ENCODE measurements at regions not wholly inside any gene's neighbourhood (a gene's known extent, or its start where the extent isn't known, plus 50 kb on each side); places are given as distances from the start of the nearest gene placed in this dataset.

DNA sequence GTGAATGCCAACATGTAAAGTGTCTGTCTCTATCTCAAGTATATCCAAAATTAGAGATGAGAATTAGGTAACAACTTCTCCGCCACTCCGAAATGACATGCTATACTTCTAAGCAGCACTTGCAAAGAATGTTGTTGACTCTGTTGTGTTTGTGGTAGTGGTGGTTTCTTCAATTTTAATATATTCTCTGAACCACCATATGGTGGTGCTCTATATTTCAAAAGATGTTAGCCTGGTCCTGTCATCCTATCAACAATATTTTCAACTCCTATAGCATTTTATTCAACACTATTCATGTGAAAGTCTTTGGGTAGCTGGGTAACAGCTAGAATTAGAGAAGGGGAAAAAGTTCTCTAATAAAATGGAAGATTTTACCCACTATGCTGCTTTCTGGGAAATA is 1622.8 kb upstream of the IGFBP7 start:
- peaks cover 8% of the 10 kb centered on the region for H3K4me1 Mint-ChIP-seq (ENCODE audit: low read depth, unreplicated experiment)
- no peak overlapping the region for H3K27ac Mint-ChIP-seq (ENCODE audit: unreplicated experiment)
- TF ChIP-seq, protein P1, sequence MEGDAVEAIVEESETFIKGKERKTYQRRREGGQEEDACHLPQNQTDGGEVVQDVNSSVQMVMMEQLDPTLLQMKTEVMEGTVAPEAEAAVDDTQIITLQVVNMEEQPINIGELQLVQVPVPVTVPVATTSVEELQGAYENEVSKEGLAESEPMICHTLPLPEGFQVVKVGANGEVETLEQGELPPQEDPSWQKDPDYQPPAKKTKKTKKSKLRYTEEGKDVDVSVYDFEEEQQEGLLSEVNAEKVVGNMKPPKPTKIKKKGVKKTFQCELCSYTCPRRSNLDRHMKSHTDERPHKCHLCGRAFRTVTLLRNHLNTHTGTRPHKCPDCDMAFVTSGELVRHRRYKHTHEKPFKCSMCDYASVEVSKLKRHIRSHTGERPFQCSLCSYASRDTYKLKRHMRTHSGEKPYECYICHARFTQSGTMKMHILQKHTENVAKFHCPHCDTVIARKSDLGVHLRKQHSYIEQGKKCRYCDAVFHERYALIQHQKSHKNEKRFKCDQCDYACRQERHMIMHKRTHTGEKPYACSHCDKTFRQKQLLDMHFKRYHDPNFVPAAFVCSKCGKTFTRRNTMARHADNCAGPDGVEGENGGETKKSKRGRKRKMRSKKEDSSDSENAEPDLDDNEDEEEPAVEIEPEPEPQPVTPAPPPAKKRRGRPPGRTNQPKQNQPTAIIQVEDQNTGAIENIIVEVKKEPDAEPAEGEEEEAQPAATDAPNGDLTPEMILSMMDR (IDR thresholded peaks at IDR 0.05; ENCODE audit: partially characterized antibody, unreplicated experiment), result no peak
- no peaks in the 10 kb centered on the region for H3K36me3 Mint-ChIP-seq (ENCODE audit: unreplicated experiment)
- DNase-seq, result no peak
- H3K9me3 Mint-ChIP-seq (ENCODE audit: unreplicated experiment), result no peaks in the 10 kb centered on the region
- H3K4me3 Mint-ChIP-seq (ENCODE audit: unreplicated experiment), result no peak overlapping the region
- no peaks in the 10 kb centered on the region for H3K27me3 Mint-ChIP-seq (ENCODE audit: unreplicated experiment)

DNA sequence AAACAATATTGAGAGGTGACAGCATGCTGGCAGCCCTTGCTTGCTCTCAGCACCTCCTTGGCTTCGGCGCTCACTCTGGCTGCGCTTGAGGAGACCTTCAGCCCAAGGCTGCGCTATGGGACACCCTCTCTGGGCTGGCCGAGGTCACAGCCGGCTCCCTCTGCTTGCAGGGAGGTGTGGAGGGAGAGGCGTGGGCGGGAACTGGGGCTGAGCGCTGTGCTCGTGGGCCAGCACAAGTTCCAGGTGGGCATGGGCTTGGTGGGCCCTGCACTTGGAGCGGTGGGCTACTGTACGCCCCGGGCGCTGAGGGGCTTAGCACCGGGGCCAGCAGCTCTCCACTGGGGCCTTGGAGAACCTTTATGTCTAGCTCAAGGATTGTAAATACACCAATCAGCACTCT is 1613.8 kb upstream of the IGFBP7 start:
- TF ChIP-seq, protein P1 (IDR thresholded peaks at IDR 0.05; ENCODE audit: partially characterized antibody, unreplicated experiment), result no peak
- peaks cover 5% of the 10 kb centered on the region for H3K4me1 Mint-ChIP-seq (ENCODE audit: low read depth, unreplicated experiment)

DNA sequence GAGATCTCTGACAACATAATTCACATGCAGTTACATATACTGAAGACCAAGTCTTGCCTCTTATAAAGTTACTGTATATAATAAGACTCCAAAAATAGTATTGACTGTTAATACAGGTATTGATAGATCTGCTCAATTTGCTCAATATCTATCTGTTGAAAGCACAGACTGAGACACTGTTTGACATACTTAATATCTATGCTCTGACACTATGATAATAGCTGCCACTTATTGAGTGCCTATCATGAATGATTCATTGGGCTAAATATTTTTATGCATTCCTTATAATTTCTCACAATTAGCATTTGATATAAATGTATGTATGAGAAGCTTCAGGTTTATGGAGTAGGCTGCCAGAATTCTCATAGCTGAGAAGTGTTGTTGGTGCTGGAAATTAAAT is 1600.9 kb upstream of the IGFBP7 start:
- Mint-ChIP-seq H3K9me3 (ENCODE audit: unreplicated experiment) (no peaks in the 10 kb centered on the region), H3K4me3 (ENCODE audit: unreplicated experiment) (no peak overlapping the region), H3K27me3 (ENCODE audit: unreplicated experiment) (no peaks in the 10 kb centered on the region), H3K27ac (ENCODE audit: unreplicated experiment) (no peak overlapping the region), H3K4me1 (ENCODE audit: low read depth, unreplicated experiment) (no peaks in the 10 kb centered on the region), H3K36me3 (ENCODE audit: unreplicated experiment) (peaks cover 2% of the 10 kb centered on the region)
- TF ChIP-seq, protein P1 (IDR thresholded peaks at IDR 0.05; ENCODE audit: partially characterized antibody, unreplicated experiment), result no peak
- no peak for DNase-seq

More for the DNA sequence above, 1613.8 kb upstream of the IGFBP7 start:
- H3K27ac Mint-ChIP-seq (ENCODE audit: unreplicated experiment), result no peak overlapping the region
- H3K36me3 Mint-ChIP-seq (ENCODE audit: unreplicated experiment), result peaks cover 5% of the 10 kb centered on the region
- H3K27me3 Mint-ChIP-seq (ENCODE audit: unreplicated experiment), result no peaks in the 10 kb centered on the region
- no peak for DNase-seq
- no peak overlapping the region for H3K4me3 Mint-ChIP-seq (ENCODE audit: unreplicated experiment)
- H3K9me3 Mint-ChIP-seq (ENCODE audit: unreplicated experiment), result no peaks in the 10 kb centered on the region

DNA sequence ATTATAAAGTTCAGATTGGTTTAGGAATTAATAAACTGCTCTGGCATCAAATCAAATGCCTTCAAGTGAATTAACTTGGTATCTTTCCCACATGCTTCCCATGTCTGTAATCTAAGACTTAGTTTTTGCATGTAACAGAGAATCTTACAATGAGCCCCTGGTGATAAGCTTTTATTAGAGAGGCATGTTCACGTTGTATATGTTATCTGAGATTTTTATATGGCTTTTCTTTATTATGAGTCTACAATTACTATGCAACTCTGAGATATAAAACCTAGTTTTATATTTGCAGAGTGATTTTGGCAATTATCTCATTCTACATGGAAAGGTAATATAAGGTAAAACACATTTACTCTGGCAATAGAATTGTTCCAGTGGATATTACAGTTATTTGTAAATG is 1578.4 kb upstream of the IGFBP7 start:
- H3K9me3 Mint-ChIP-seq (ENCODE audit: unreplicated experiment), result no peaks in the 10 kb centered on the region
- peaks cover 4% of the 10 kb centered on the region for H3K4me1 Mint-ChIP-seq (ENCODE audit: low read depth, unreplicated experiment)
- H3K27me3 Mint-ChIP-seq (ENCODE audit: unreplicated experiment), result no peaks in the 10 kb centered on the region
- no peaks in the 10 kb centered on the region for H3K36me3 Mint-ChIP-seq (ENCODE audit: unreplicated experiment)
- TF ChIP-seq, protein P1 (IDR thresholded peaks at IDR 0.05; ENCODE audit: partially characterized antibody, unreplicated experiment), result no peak
- DNase-seq, result no peak
- no peak overlapping the region for H3K4me3 Mint-ChIP-seq (ENCODE audit: unreplicated experiment)
- H3K27ac Mint-ChIP-seq (ENCODE audit: unreplicated experiment), result no peak overlapping the region

DNA sequence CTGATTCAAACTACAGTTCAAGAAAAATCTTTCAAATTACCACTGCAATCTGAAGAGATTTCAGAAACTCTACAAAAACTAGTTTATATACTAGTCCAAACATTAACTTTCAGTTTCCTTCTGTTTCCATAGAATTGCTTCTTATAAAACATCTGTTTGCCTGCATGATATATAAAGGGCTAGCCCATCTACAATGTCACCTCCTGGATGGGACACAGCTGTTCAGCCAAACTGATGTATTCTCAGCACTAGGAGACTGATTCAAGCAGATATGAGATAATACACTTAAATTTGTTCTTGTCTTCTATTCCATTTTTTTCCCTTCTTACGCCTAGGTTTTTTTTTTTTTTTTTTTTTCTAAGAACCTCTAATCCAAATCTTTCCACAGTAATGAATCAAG is 1569.7 kb upstream of the IGFBP7 start:
- Mint-ChIP-seq H3K27ac (ENCODE audit: unreplicated experiment) (no peak overlapping the region), H3K27me3 (ENCODE audit: unreplicated experiment) (no peaks in the 10 kb centered on the region), H3K36me3 (ENCODE audit: unreplicated experiment) (no peaks in the 10 kb centered on the region), H3K4me3 (ENCODE audit: unreplicated experiment) (no peak overlapping the region), H3K9me3 (ENCODE audit: unreplicated experiment) (no peaks in the 10 kb centered on the region), H3K4me1 (ENCODE audit: low read depth, unreplicated experiment) (peaks cover 4% of the 10 kb centered on the region)
- no peak for DNase-seq
- TF ChIP-seq, protein P1 (IDR thresholded peaks at IDR 0.05; ENCODE audit: partially characterized antibody, unreplicated experiment), result no peak
